Glomerular endothelial cell (primary cell): ENCODE measurements at regions not wholly inside any gene's neighbourhood (a gene's known extent, or its start where the extent isn't known, plus 50 kb on each side); places are given as distances from the start of the nearest gene placed in this dataset.

ENCODE experiments used
- DNase-seq: peaks from one replicate; pipeline ENCODE4 v3.0.0-alpha.2; 2011; ENCODE audit warnings: low read depth, low spot score; ENCODE audit errors: extremely low read depth

- no peak for DNase-seq
Measured at GRCh38 chr12:59010941-59011340, 90.6 kb upstream of the LRIG3 start.

- DNase-seq = no peak
Measured at GRCh38 chr12:59010118-59010517, 89.8 kb upstream of the LRIG3 start.

GRCh38 chr12:59007620-59008019 is 87.3 kb upstream of the LRIG3 start:
- no peak for DNase-seq

- no peak for DNase-seq
Measured at GRCh38 chr12:59005193-59005955, 85.1 kb upstream of the LRIG3 start.

GRCh38 chr12:59004456-59004855 is 84.2 kb upstream of the LRIG3 start:
- no peak for DNase-seq

GRCh38 chr12:58995666-58996363 is 75.5 kb upstream of the LRIG3 start:
- no peak for DNase-seq

- no peak for DNase-seq
Measured at GRCh38 chr12:58988643-58989344, 68.5 kb upstream of the LRIG3 start.

- DNase-seq = no peak
Measured at GRCh38 chr12:58981961-58982360, 61.7 kb upstream of the LRIG3 start.

- no peak for DNase-seq
Measured at GRCh38 chr12:58980768-58981167, 60.5 kb upstream of the LRIG3 start.

- DNase-seq = no peak
Measured at GRCh38 chr12:58978717-58979116, 58.4 kb upstream of the LRIG3 start.

- no peak for DNase-seq
Measured at GRCh38 chr12:58977476-58977875, 57.2 kb upstream of the LRIG3 start.

- no peak for DNase-seq
Measured at GRCh38 chr12:58976146-58976545, 55.8 kb upstream of the LRIG3 start.
